HG02571 (cell line): ENCODE measurements at regions not wholly inside any gene's neighbourhood (a gene's known extent, or its start where the extent isn't known, plus 50 kb on each side); places are given as distances from the start of the nearest gene placed in this dataset.
"Not testable (repeated sequence)": the region's sequence is repeated elsewhere in the genome, so short reads cannot be mapped to it uniquely, and the experiment has no call there.

Experiments used
- ATAC-seq: cut with Tn5 transposase; IDR thresholded peaks from one replicate; pipeline ENCODE4 v1.9.1; 2021; ENCODE audit warnings: mild to moderate bottlenecking, moderate library complexity; ENCODE audit not compliant: unreplicated experiment

GRCh38 chr4:149211876-149212275 lies 603.8 kb downstream of the IQCM start:
- ATAC-seq = no peak

DNA sequence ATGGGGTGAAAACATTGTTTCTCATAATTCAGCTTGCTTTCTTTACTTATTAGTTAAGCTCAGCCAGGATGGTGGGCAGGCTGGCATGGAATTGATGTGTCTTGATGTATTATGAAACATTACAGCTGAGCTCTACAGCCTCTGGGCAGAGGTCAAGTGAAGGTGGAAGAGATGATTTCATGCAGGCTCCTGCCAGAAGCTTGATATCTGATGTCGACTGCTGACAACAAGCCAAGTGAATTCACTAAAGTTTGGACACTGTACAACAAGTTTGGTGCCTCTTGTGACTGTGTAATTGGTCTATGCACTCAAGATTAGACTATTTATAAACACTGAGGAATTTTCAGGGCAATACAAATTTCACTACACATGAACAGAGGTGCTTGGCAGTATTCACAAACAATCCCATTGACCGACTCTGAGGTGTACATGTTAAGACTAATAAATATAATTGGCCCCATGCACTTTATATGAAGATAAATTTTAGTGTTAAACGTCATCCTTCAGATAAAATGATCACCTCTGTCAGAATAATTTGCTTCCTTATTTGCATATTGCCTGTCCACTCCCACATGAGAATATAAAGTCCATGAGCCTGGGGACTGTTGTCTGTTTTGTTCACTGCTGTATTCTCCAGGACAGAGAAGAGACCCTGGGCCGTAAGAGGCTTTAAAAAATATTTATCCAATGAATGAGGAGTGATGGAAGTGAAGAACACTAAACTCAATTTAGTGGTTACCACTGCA lies 612.2 kb downstream of the IQCM start:
- no peak for ATAC-seq

GRCh38 chr4:149202117-149202516 lies 613.5 kb downstream of the IQCM start:
- ATAC-seq = no peak

- no peak for ATAC-seq
These were observed 616.0 kb downstream of the IQCM start for GRCh38 chr4:149199594-149199993.

GRCh38 chr4:149194061-149194460 lies 621.6 kb downstream of the IQCM start:
- no peak for ATAC-seq

DNA sequence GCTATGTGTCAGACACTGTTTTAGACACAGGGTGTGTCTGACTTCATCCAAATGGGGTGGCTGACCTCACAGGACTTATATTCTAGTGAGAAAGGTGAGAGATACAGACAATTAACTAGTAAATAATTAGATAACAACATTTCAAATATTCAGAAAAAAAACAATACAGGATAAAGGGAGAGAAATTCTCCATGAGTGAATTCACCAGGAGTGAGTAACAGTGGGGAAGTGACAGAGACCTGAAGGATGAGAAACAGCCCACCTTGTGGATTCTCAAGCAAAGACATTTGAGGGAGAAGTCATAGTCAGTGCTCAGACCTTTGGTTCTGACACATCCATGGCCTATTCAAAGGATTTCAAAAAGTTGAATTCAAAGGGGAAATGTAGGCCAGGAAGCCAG lies 627.9 kb downstream of the IQCM start:
- no peak for ATAC-seq

GRCh38 chr4:149183638-149184037 lies 632.0 kb downstream of the IQCM start:
- no peak for ATAC-seq

DNA sequence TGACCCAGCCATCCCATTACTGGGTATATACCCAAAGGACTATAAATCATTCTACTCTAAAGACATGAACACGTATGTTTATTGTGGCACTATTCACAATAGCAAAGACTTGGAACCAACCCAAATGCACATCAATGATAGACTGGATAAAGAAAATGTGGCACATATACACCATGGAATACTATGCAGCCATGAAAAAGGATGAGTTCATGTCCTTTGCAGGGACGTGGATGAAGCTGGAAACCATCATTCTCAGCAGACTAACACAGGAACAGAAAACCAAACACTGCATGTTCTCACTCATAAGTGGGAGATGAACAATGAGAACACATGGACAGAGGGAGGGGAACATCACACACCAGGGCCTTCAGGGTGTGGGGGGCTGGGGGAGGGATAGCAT lies 634.2 kb downstream of the IQCM start:
- ATAC-seq = not testable (repeated sequence)

- no peak for ATAC-seq
These were observed 639.6 kb downstream of the IQCM start for GRCh38 chr4:149176039-149176438.

DNA sequence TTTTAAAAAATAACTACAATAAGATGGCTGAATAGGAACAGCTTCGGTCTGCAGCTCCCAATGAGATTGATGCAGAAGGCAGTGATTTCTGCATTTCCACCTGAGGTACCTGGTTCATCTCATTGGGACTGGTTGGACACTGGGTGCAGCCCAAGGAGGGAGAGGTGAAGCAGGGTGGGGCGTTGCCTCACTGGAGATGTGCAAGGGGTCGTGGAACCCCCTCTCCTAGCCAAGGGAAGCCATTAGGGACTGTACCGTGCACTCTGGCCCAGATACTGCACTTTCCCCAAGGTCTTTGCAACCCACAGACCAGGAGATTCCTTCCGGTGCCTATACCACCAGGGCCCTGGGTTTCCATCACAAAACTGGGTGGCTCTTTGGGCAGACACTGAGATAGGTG lies 640.1 kb downstream of the IQCM start:
- no peak for ATAC-seq

- no peak for ATAC-seq
These were observed 642.2 kb downstream of the IQCM start for GRCh38 chr4:149173241-149174013.

GRCh38 chr4:149168645-149169044 lies 647.0 kb downstream of the IQCM start:
- no peak for ATAC-seq

- ATAC-seq = no peak
These were observed 648.8 kb downstream of the IQCM start for GRCh38 chr4:149166876-149167275.

DNA sequence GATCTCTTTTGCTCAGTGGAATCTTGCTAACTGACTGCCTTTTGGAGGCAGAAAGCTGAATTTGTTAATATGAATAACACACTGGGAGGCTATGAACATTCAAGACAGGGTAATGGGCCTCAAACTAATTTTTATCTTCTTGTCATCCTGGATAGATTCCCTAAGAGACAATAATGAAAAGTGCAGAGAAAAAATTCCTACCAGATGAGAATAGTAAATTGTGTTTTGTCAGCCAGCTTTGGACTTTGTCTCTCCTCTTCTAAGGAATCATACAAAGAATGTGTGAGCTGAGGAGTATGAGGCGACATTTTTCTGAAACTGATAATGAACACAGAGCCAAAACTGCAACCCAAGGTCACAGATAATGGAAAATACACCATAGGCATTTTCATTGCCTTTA lies 649.3 kb downstream of the IQCM start:
- no peak for ATAC-seq

GRCh38 chr4:149164282-149164681 lies 651.4 kb downstream of the IQCM start:
- no peak for ATAC-seq

DNA sequence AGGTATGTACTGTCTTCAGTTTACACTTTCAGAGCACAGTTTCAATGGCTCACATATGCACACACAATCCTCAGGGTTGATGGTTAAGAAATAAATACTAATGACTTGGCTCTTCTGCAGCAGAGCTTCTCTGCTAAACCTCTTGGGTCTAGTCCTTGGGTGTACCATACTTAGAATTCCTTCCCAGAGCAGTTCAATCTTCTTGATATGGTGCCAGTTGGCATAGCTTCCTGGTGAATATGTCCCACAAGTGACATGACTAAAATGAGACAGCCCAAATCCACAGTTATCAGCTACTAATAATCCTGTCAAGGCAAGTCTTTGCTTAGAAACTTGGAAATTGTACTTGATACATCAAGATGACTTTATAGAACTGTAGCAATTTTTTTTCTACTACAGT lies 654.4 kb downstream of the IQCM start:
- ATAC-seq = no peak

DNA sequence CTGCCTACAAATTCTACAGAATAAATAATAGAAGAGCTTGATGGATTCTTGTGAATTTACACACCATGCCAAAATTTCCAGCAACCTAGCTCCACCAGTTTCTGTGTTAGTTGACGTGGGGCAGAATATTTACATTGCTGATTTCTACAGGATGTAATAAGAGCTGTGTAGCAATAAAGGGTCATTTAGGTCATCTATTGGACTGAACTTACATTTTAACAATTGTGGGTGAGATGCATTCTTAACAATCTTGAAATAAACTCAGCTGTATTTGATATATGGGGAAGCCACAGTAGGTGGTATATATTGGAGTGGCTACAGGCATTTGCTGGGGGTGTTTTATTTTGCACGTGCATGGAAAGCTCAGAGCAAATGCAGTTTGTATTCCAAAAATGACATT lies 655.3 kb downstream of the IQCM start:
- ATAC-seq = no peak

DNA sequence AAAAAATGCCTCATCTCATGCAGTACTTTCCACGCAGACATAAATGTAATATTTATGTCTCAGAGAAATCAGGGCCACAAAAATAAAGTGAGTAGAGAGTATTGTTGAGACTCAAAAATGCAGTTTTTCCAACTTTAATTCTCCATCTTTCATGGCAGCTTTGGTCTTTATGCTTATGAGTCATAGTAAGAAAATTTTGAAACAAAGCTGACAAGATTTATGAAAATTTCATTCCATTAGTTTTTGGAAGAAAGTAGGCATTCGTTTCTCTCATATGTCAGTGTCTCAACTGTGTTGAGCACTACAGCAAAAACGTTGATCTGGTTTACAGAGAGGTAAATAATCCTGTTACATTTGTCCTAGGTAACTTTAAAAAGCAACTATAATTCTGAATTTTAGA lies 656.8 kb downstream of the IQCM start:
- ATAC-seq = no peak

GRCh38 chr4:149145803-149146202 lies 669.8 kb downstream of the IQCM start:
- ATAC-seq = no peak

- ATAC-seq = no peak
These were observed 671.6 kb downstream of the IQCM start for GRCh38 chr4:149144060-149144459.

- no peak for ATAC-seq
These were observed 674.3 kb downstream of the IQCM start for GRCh38 chr4:149141391-149141790.

- no peak for ATAC-seq
These were observed 674.8 kb downstream of the IQCM start for GRCh38 chr4:149140841-149141240.
